ENCODE measurements at regions not wholly inside any gene's neighbourhood (a gene's known extent, or its start where the extent isn't known, plus 50 kb on each side); places are given as distances from the start of the nearest gene placed in this dataset.

DNA sequence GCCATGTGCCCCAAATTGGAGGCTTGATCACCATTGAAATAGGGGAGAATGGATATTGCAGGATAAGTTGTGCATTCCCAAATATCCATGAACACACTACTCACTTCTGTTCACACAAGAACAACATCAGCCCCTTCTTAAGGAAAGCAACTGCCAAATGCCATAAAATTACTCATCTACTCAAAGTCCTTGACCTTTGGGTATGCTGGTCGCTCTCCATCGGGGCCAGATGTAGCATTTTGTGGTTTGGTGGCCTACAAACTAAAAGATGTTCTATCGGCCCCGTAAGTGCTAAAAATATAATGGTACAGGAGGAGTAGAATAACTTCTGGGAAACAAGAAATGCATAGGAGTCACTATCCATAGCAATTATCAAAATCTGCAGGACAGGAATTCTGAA is 362.6 kb downstream of the AEBP2 start:
- Histone ChIP-seq H3K36me3 (ENCODE audit: control insufficient read depth, insufficient read depth, low read length) (no peaks in the 10 kb centered on the region), H2AFZ (ENCODE audit: low read depth, low read length) (no peak overlapping the region), H3K4me1 (replicated peaks in 1 of 2; ENCODE audit: control insufficient read depth in 2 of 2, insufficient read depth in 2 of 2, low read length in 2 of 2) (no peaks in the 10 kb centered on the region), H3K4me2 (ENCODE audit: insufficient read depth, low read length) (no peak overlapping the region), H3K9me1 (ENCODE audit: control insufficient read depth, insufficient read depth, low read length) (no peaks in the 10 kb centered on the region), H3K27me3 (ENCODE audit: control insufficient read depth in 2 of 2, insufficient read depth in 2 of 2, low read length in 2 of 2) (no peaks in the 10 kb centered on the region), H3K9ac (ENCODE audit: insufficient read depth in 1 of 2, low read depth in 2 of 2, low read length in 2 of 2) (no peak overlapping the region), H3K9me3 (replicated peaks; ENCODE audit: control insufficient read depth, insufficient read depth, low read depth, low read length) (no peaks in the 10 kb centered on the region), H3K27ac (ENCODE audit: extremely low read depth, low read depth, low read length) (no peak overlapping the region), H4K20me1 (replicated peaks; ENCODE audit: control insufficient read depth, insufficient read depth, low read length) (no peaks in the 10 kb centered on the region), H3K79me2 (ENCODE audit: control insufficient read depth, insufficient read depth, low read length) (no peaks in the 10 kb centered on the region), H3K4me3 (no peak overlapping the region)
- 0% methylated on average over 4 of the region's 4 CpGs for WGBS (ENCODE audit: insufficient coverage, low coverage, missing lambda C conversion rate)
- FAIRE-seq = no peak
- ChIA-PET CTCF (ENCODE audit: low intra/inter-chr PET ratio) (no interaction called here), POLR2A (no interaction called here)
- no peak for ATAC-seq
- DNase-seq (ENCODE audit: extremely low read depth in 1 of 4, low spot score in 3 of 4) = no peak
- intact Hi-C loops (cut with micrococcal nuclease) = no loop called here
- BruUV-seq (replicated peaks) = no TSS peak
- in situ Hi-C loops (cut with MboI) = no loop called here
- TF ChIP-seq SLC30A9 (CRISPR knock-in tag; IDR thresholded peaks at IDR 0.05) (no peak), SMAD3 (CRISPR knock-in tag; conservative IDR thresholded peaks at IDR 0.05) (no peak), MCM3 (IDR thresholded peaks at IDR 0.05) (no peak), CHD2 (IDR thresholded peaks at IDR 0.05; ENCODE audit: low read depth, low read length) (no peak), PHB2 (IDR thresholded peaks at IDR 0.05; ENCODE audit: low read depth) (no peak), FOXK1 (CRISPR knock-in tag; IDR thresholded peaks at IDR 0.05; ENCODE audit: borderline replicate concordance) (no peak), ZNF586 (CRISPR knock-in tag; conservative IDR thresholded peaks at IDR 0.05) (no peak), ZKSCAN8 (CRISPR knock-in tag; IDR thresholded peaks at IDR 0.05) (no peak), ZNF24 (IDR thresholded peaks at IDR 0.05) (no peak), MEF2A (IDR thresholded peaks at IDR 0.05; ENCODE audit: control insufficient read depth, low read depth, low read length) (no peak), PHF8 (IDR thresholded peaks at IDR 0.05; ENCODE audit: borderline replicate concordance, low read length) (no peak), PCBP2 (IDR thresholded peaks at IDR 0.05; ENCODE audit: low read depth, low read length, poor library complexity, severe bottlenecking) (no peak), ZNF561 (CRISPR knock-in tag; conservative IDR thresholded peaks at IDR 0.05) (no peak), ETS2 (tag; IDR thresholded peaks at IDR 0.05; ENCODE audit: borderline replicate concordance, poor library complexity, severe bottlenecking) (no peak), MED1 (CRISPR knock-in tag; IDR thresholded peaks at IDR 0.05; ENCODE audit: borderline replicate concordance) (no peak)
- TF ChIP-seq, protein P1, sequence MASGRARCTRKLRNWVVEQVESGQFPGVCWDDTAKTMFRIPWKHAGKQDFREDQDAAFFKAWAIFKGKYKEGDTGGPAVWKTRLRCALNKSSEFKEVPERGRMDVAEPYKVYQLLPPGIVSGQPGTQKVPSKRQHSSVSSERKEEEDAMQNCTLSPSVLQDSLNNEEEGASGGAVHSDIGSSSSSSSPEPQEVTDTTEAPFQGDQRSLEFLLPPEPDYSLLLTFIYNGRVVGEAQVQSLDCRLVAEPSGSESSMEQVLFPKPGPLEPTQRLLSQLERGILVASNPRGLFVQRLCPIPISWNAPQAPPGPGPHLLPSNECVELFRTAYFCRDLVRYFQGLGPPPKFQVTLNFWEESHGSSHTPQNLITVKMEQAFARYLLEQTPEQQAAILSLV (tag; IDR thresholded peaks at IDR 0.05) = no peak
- TF ChIP-seq, protein P2, sequence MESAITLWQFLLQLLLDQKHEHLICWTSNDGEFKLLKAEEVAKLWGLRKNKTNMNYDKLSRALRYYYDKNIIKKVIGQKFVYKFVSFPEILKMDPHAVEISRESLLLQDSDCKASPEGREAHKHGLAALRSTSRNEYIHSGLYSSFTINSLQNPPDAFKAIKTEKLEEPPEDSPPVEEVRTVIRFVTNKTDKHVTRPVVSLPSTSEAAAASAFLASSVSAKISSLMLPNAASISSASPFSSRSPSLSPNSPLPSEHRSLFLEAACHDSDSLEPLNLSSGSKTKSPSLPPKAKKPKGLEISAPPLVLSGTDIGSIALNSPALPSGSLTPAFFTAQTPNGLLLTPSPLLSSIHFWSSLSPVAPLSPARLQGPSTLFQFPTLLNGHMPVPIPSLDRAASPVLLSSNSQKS (CRISPR knock-in tag; IDR thresholded peaks at IDR 0.05) = no peak
- TF ChIP-seq, protein P3, sequence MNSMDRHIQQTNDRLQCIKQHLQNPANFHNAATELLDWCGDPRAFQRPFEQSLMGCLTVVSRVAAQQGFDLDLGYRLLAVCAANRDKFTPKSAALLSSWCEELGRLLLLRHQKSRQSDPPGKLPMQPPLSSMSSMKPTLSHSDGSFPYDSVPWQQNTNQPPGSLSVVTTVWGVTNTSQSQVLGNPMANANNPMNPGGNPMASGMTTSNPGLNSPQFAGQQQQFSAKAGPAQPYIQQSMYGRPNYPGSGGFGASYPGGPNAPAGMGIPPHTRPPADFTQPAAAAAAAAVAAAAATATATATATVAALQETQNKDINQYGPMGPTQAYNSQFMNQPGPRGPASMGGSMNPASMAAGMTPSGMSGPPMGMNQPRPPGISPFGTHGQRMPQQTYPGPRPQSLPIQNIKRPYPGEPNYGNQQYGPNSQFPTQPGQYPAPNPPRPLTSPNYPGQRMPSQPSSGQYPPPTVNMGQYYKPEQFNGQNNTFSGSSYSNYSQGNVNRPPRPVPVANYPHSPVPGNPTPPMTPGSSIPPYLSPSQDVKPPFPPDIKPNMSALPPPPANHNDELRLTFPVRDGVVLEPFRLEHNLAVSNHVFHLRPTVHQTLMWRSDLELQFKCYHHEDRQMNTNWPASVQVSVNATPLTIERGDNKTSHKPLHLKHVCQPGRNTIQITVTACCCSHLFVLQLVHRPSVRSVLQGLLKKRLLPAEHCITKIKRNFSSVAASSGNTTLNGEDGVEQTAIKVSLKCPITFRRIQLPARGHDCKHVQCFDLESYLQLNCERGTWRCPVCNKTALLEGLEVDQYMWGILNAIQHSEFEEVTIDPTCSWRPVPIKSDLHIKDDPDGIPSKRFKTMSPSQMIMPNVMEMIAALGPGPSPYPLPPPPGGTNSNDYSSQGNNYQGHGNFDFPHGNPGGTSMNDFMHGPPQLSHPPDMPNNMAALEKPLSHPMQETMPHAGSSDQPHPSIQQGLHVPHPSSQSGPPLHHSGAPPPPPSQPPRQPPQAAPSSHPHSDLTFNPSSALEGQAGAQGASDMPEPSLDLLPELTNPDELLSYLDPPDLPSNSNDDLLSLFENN (IDR thresholded peaks at IDR 0.05; ENCODE audit: low read depth in 2 of 2, low read length in 2 of 2) = no peak

Measured in K562 (cell line).